GM23338 (cell line): ENCODE measurements at regions not wholly inside any gene's neighbourhood (a gene's known extent, or its start where the extent isn't known, plus 50 kb on each side); places are given as distances from the start of the nearest gene placed in this dataset.

Source experiments
- ATAC-seq: fragments of 200-7000 bp; cut with Tn5 transposase; 3 replicates; pipeline ENCODE4 v1.9.1; 2020
- DNase-seq: peaks from one replicate; pipeline ENCODE4 v3.0.0-alpha.2; 2015; ENCODE audit warnings: low spot score
- H2AFZ ChIP-seq: fragments of 200-600 bp; sonication (generic); 2 replicates; pipeline ENCODE4 v1.8.0; 2016; ENCODE audit warnings: antibody characterized with exemption, mild to moderate bottlenecking, moderate library complexity
- H3F3A ChIP-seq: fragments of 200-600 bp; sonication (generic); replicated peaks from 2 replicates; pipeline ENCODE4 v1.8.0; 2017; ENCODE audit warnings: antibody characterized with exemption, mixed run types, low read depth
- H3K27ac ChIP-seq: fragments of 200-600 bp; sonication (generic); 2 replicates; pipeline ENCODE4 v1.6.1; 2016; ENCODE audit warnings: low read depth
- H3K27me3 ChIP-seq: fragments of 200-600 bp; sonication (generic); 2 replicates; pipeline ENCODE4 v1.8.0; 2016; ENCODE audit warnings: mild to moderate bottlenecking, mixed run types, moderate library complexity; ENCODE audit not compliant: insufficient read depth
- H3K36me3 ChIP-seq: fragments of 200-600 bp; sonication (generic); 2 replicates; pipeline ENCODE4 v1.8.0; 2016; ENCODE audit warnings: mild to moderate bottlenecking; ENCODE audit not compliant: insufficient read depth
- H3K4me1 ChIP-seq: fragments of 200-600 bp; sonication (generic); 2 replicates; pipeline ENCODE4 v1.8.0; 2016; ENCODE audit warnings: mild to moderate bottlenecking, moderate library complexity; ENCODE audit not compliant: insufficient read depth
- H3K4me2 ChIP-seq: fragments of 200-600 bp; sonication (generic); 2 replicates; pipeline ENCODE4 v1.7.1; 2017; ENCODE audit warnings: mixed run types
- H3K4me3 ChIP-seq: fragments of 200-600 bp; sonication (generic); 2 replicates; pipeline ENCODE4 v1.6.1; 2016; ENCODE audit warnings: mixed run types
- H3K79me2 ChIP-seq: fragments of 200-600 bp; sonication (generic); replicated peaks from 2 replicates; pipeline ENCODE4 v1.8.0; 2017; ENCODE audit warnings: mild to moderate bottlenecking; ENCODE audit not compliant: insufficient read depth
- H3K9me2 ChIP-seq: fragments of 200-600 bp; sonication (generic); 2 replicates; pipeline ENCODE4 v1.8.0; 2017; ENCODE audit not compliant: insufficient read depth
- H4K20me1 ChIP-seq: fragments of 200-600 bp; sonication (generic); replicated peaks from 2 replicates; pipeline ENCODE4 v1.8.0; 2017; ENCODE audit warnings: mild to moderate bottlenecking; ENCODE audit not compliant: insufficient read depth
- H3K27ac Mint-ChIP-seq: 2 replicates; pipeline ENCODE4 v1.8.0; 2020; ENCODE audit warnings: inconsistent platforms, mild to moderate bottlenecking, moderate library complexity, mixed read lengths
- H3K27me3 Mint-ChIP-seq: 3 replicates; pipeline ENCODE4 v1.8.0; 2022; ENCODE audit warnings: low read depth, mild to moderate bottlenecking, moderate library complexity, mixed read lengths, inconsistent platforms; ENCODE audit not compliant: insufficient read depth, poor library complexity
- H3K36me3 Mint-ChIP-seq: 3 replicates; pipeline ENCODE4 v1.8.0; 2021; ENCODE audit warnings: low read depth, mild to moderate bottlenecking, inconsistent platforms, moderate library complexity, mixed read lengths
- H3K4me1 Mint-ChIP-seq: 3 replicates; pipeline ENCODE4 v1.8.0; 2020; ENCODE audit warnings: mild to moderate bottlenecking, inconsistent platforms, mixed read lengths
- H3K4me3 Mint-ChIP-seq: 3 replicates; pipeline ENCODE4 v1.8.0; 2021; ENCODE audit warnings: moderate library complexity, mild to moderate bottlenecking, inconsistent platforms, mixed read lengths
- H3K9me3 Mint-ChIP-seq: 3 replicates; pipeline ENCODE4 v1.8.0; 2020; ENCODE audit warnings: moderate library complexity, mild to moderate bottlenecking, inconsistent platforms, mixed read lengths
- CREB1 ChIP-seq: fragments of 250-450 bp; sonication (Bioruptor Pico); IDR thresholded peaks from 2 replicates; pipeline ENCODE4 v1.5.0; 2020; ENCODE audit warnings: low read depth, mild to moderate bottlenecking, moderate library complexity
- EZH2phosphoT487 ChIP-seq: fragments of 200-600 bp; sonication (generic); IDR thresholded peaks from one replicate; pipeline ENCODE4 v1.8.1; 2018; ENCODE audit warnings: antibody characterized with exemption; ENCODE audit not compliant: unreplicated experiment
- JUNB ChIP-seq: IDR thresholded peaks from one replicate; pipeline ENCODE4 v1.6.1; 2016; ENCODE audit warnings: antibody characterized with exemption; ENCODE audit not compliant: unreplicated experiment
- NANOG ChIP-seq: IDR thresholded peaks from 2 replicates; pipeline ENCODE4 v1.6.1; 2016; ENCODE audit warnings: antibody characterized with exemption, borderline replicate concordance
- POLR2AphosphoS5 ChIP-seq: IDR thresholded peaks from 2 replicates; pipeline ENCODE4 v1.6.1; 2016; ENCODE audit warnings: antibody characterized with exemption, low read depth
- ZNF114 ChIP-seq: fragments of 250-450 bp; sonication (Bioruptor Pico); IDR thresholded peaks from 2 replicates; pipeline ENCODE4 v1.5.0; 2020; ENCODE audit warnings: mild to moderate bottlenecking, moderate library complexity
- ZNF331 ChIP-seq: fragments of 250-450 bp; sonication (Bioruptor Pico); IDR thresholded peaks from 2 replicates; pipeline ENCODE4 v1.5.0; 2020; ENCODE audit warnings: low read depth, mild to moderate bottlenecking, moderate library complexity
- TF ChIP-seq, protein P1 (sequence below), 2 experiments: fragments of 200-600 bp in 1 of 2; sonication (generic) in 1 of 2; conservative IDR thresholded peaks; 2 replicates each; pipeline versions ENCODE4 v1.5.1 to v1.6.1; 2016 to 2017; ENCODE audit warnings: antibody characterized with exemption in 2 of 2, low read depth in 2 of 2, mild to moderate bottlenecking in 2 of 2, moderate library complexity in 1 of 2
- TF ChIP-seq, protein P2 (sequence below): fragments of 250-450 bp; sonication (Bioruptor Pico); IDR thresholded peaks from 2 replicates; pipeline ENCODE4 v1.5.0; 2020; ENCODE audit warnings: mild to moderate bottlenecking, moderate library complexity
- TF ChIP-seq, protein P3 (sequence below): IDR thresholded peaks from one replicate; pipeline ENCODE4 v1.6.1; 2018; ENCODE audit warnings: antibody characterized with exemption; ENCODE audit not compliant: unreplicated experiment

DNA sequence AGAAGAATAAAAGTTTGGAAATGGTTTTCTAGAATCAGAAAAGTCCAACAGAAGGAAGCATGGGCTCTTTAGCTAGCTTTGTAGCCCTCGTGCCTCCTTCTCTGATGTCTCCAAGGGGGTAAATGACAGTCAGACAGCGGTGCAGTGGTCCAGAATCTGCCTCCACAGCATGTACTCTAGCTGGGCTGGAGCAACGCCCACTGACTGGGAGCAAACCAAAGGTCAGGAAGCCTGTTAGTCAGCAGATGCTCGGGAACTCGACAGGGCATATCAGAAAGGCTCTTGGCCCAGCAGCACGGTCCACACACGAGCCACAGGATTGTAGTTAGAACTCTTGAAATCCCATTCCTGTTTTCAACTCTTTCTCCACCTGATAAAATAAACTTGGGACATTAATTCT lies 164.3 kb downstream of the GRIN2B start (continued):
- TF ChIP-seq POLR2AphosphoS5 (no peak), EZH2phosphoT487 (no peak), NANOG (no peak), JUNB (no peak), CREB1 (no peak)
- TF ChIP-seq, protein P1, sequence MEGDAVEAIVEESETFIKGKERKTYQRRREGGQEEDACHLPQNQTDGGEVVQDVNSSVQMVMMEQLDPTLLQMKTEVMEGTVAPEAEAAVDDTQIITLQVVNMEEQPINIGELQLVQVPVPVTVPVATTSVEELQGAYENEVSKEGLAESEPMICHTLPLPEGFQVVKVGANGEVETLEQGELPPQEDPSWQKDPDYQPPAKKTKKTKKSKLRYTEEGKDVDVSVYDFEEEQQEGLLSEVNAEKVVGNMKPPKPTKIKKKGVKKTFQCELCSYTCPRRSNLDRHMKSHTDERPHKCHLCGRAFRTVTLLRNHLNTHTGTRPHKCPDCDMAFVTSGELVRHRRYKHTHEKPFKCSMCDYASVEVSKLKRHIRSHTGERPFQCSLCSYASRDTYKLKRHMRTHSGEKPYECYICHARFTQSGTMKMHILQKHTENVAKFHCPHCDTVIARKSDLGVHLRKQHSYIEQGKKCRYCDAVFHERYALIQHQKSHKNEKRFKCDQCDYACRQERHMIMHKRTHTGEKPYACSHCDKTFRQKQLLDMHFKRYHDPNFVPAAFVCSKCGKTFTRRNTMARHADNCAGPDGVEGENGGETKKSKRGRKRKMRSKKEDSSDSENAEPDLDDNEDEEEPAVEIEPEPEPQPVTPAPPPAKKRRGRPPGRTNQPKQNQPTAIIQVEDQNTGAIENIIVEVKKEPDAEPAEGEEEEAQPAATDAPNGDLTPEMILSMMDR (conservative IDR thresholded peaks at IDR 0.05; ENCODE audit: low read depth in 2 of 2), result no peak

DNA sequence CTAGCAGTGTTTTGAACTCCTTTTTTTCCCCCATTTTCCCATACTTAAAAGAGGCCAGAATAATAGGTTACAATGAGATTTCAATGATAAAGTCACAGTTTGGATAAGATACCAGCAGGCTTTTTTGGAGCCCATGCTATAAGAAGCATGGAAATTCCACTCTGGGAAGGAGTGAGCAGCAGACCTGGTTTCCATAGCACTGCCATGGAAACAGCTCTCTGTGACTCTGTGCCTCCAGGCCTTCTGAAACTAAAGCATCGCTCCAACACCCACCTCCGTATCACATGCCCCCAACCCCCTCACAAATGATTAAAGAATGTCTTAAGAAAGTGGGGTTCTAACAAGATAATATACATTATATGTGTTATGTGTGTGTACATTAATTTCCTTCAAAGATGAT lies 165.0 kb downstream of the GRIN2B start:
- no peak overlapping the region for H3K4me3 ChIP-seq
- H3K9me3 Mint-ChIP-seq, result no peaks in the 10 kb centered on the region
- peak; percentile 73 for ATAC-seq
- peak; percentile 50 for DNase-seq
- H3K4me1 ChIP-seq, result no peaks in the 10 kb centered on the region
- H3K4me2 ChIP-seq, result no peak overlapping the region
- peaks cover 15% of the 10 kb centered on the region; the same call in 2 of the 3 replicates for H3K4me1 Mint-ChIP-seq
- H3K4me3 Mint-ChIP-seq, result no peak overlapping the region
- 0 out of 2 replicates have a peak, but pooled peaks cover 3% of the 10 kb centered on the region for H3K9me2 ChIP-seq
- H3K27ac Mint-ChIP-seq, result no peak overlapping the region
- H3K27ac ChIP-seq, result no peak overlapping the region
- H3K79me2 ChIP-seq, result no peaks in the 10 kb centered on the region
- no peaks in the 10 kb centered on the region for H3F3A ChIP-seq
- H3K36me3 ChIP-seq, result no peaks in the 10 kb centered on the region
- H2AFZ ChIP-seq, result no peak overlapping the region
- no peaks in the 10 kb centered on the region for H4K20me1 ChIP-seq
- no peaks in the 10 kb centered on the region for H3K27me3 ChIP-seq
- H3K27me3 Mint-ChIP-seq, result peaks cover 2% of the 10 kb centered on the region
- H3K36me3 Mint-ChIP-seq, result no peaks in the 10 kb centered on the region
- TF ChIP-seq ZNF114 (CRISPR knock-in tag), result no peak
- TF ChIP-seq, protein P2, sequence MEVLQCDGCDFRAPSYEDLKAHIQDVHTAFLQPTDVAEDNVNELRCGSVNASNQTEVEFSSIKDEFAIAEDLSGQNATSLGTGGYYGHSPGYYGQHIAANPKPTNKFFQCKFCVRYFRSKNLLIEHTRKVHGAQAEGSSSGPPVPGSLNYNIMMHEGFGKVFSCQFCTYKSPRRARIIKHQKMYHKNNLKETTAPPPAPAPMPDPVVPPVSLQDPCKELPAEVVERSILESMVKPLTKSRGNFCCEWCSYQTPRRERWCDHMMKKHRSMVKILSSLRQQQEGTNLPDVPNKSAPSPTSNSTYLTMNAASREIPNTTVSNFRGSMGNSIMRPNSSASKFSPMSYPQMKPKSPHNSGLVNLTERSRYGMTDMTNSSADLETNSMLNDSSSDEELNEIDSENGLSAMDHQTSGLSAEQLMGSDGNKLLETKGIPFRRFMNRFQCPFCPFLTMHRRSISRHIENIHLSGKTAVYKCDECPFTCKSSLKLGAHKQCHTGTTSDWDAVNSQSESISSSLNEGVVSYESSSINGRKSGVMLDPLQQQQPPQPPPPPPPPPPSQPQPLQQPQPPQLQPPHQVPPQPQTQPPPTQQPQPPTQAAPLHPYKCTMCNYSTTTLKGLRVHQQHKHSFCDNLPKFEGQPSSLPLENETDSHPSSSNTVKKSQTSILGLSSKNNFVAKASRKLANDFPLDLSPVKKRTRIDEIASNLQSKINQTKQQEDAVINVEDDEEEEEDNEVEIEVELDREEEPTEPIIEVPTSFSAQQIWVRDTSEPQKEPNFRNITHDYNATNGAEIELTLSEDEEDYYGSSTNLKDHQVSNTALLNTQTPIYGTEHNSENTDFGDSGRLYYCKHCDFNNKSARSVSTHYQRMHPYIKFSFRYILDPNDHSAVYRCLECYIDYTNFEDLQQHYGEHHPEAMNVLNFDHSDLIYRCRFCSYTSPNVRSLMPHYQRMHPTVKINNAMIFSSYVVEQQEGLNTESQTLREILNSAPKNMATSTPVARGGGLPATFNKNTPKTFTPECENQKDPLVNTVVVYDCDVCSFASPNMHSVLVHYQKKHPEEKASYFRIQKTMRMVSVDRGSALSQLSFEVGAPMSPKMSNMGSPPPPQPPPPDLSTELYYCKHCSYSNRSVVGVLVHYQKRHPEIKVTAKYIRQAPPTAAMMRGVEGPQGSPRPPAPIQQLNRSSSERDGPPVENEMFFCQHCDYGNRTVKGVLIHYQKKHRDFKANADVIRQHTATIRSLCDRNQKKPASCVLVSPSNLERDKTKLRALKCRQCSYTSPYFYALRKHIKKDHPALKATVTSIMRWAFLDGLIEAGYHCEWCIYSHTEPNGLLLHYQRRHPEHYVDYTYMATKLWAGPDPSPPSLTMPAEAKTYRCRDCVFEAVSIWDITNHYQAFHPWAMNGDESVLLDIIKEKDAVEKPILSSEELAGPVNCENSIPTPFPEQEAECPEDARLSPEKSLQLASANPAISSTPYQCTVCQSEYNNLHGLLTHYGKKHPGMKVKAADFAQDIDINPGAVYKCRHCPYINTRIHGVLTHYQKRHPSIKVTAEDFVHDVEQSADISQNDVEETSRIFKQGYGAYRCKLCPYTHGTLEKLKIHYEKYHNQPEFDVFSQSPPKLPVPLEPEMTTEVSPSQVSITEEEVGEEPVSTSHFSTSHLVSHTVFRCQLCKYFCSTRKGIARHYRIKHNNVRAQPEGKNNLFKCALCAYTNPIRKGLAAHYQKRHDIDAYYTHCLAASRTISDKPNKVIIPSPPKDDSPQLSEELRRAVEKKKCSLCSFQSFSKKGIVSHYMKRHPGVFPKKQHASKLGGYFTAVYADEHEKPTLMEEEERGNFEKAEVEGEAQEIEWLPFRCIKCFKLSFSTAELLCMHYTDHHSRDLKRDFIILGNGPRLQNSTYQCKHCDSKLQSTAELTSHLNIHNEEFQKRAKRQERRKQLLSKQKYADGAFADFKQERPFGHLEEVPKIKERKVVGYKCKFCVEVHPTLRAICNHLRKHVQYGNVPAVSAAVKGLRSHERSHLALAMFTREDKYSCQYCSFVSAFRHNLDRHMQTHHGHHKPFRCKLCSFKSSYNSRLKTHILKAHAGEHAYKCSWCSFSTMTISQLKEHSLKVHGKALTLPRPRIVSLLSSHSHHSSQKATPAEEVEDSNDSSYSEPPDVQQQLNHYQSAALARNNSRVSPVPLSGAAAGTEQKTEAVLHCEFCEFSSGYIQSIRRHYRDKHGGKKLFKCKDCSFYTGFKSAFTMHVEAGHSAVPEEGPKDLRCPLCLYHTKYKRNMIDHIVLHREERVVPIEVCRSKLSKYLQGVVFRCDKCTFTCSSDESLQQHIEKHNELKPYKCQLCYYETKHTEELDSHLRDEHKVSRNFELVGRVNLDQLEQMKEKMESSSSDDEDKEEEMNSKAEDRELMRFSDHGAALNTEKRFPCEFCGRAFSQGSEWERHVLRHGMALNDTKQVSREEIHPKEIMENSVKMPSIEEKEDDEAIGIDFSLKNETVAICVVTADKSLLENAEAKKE (CRISPR knock-in tag), result no peak
- TF ChIP-seq, protein P1 (conservative IDR thresholded peaks at IDR 0.05; ENCODE audit: low read depth in 2 of 2), result no peak
- TF ChIP-seq POLR2AphosphoS5, result no peak
- no peak for TF ChIP-seq CREB1
- no peak for TF ChIP-seq ZNF331
- TF ChIP-seq, protein P3, sequence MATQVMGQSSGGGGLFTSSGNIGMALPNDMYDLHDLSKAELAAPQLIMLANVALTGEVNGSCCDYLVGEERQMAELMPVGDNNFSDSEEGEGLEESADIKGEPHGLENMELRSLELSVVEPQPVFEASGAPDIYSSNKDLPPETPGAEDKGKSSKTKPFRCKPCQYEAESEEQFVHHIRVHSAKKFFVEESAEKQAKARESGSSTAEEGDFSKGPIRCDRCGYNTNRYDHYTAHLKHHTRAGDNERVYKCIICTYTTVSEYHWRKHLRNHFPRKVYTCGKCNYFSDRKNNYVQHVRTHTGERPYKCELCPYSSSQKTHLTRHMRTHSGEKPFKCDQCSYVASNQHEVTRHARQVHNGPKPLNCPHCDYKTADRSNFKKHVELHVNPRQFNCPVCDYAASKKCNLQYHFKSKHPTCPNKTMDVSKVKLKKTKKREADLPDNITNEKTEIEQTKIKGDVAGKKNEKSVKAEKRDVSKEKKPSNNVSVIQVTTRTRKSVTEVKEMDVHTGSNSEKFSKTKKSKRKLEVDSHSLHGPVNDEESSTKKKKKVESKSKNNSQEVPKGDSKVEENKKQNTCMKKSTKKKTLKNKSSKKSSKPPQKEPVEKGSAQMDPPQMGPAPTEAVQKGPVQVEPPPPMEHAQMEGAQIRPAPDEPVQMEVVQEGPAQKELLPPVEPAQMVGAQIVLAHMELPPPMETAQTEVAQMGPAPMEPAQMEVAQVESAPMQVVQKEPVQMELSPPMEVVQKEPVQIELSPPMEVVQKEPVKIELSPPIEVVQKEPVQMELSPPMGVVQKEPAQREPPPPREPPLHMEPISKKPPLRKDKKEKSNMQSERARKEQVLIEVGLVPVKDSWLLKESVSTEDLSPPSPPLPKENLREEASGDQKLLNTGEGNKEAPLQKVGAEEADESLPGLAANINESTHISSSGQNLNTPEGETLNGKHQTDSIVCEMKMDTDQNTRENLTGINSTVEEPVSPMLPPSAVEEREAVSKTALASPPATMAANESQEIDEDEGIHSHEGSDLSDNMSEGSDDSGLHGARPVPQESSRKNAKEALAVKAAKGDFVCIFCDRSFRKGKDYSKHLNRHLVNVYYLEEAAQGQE, result no peak
- TF ChIP-seq JUNB, result no peak
